ENCODE measurements at regions not wholly inside any gene's neighbourhood (a gene's known extent, or its start where the extent isn't known, plus 50 kb on each side); places are given as distances from the start of the nearest gene placed in this dataset.

DNA sequence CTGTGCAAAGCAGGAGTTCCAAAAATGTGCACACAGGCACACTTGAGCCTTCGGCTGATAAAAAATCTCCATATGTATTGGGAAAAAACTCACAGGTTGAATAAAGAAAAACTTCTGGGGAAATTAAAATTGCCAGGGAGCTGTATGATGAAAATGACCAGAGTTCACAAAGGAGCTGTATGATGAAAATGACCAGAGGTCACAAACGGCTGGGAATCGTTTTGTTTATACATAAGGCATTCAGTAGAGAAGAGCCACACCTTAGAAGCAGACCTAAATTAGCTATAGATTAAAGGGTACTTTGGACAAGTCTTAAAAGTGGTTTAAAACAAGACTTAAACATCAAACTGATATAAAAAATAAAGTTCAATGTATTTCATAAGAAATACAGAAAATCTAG lies 251.7 kb upstream of the TMEM132C start:
- TF ChIP-seq, protein P1, sequence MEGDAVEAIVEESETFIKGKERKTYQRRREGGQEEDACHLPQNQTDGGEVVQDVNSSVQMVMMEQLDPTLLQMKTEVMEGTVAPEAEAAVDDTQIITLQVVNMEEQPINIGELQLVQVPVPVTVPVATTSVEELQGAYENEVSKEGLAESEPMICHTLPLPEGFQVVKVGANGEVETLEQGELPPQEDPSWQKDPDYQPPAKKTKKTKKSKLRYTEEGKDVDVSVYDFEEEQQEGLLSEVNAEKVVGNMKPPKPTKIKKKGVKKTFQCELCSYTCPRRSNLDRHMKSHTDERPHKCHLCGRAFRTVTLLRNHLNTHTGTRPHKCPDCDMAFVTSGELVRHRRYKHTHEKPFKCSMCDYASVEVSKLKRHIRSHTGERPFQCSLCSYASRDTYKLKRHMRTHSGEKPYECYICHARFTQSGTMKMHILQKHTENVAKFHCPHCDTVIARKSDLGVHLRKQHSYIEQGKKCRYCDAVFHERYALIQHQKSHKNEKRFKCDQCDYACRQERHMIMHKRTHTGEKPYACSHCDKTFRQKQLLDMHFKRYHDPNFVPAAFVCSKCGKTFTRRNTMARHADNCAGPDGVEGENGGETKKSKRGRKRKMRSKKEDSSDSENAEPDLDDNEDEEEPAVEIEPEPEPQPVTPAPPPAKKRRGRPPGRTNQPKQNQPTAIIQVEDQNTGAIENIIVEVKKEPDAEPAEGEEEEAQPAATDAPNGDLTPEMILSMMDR (IDR thresholded peaks at IDR 0.05; ENCODE audit: insufficient read depth, low read length) = no peak
- DNase-seq (ENCODE audit: low read depth) = no peak
- H3K4me3 ChIP-seq (ENCODE audit: low read depth, low read length) = no peak overlapping the region

DNA sequence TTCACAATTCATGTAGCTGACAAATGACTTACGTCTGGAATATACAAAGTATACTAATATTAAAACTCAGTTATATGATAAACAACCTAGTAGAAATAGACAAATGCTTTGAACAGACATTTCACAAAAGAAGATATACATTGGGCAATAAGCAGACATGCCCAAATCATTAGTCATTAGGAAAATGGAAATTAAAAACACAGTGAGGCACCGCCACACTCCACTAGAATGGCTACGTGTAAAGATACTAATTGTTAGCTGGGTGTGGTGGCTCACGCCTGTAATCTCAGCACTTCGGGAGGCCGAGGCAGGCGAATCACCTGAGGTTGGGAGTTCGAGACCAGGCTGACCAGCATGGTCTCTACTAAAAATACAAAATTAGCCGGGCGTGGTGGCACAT lies 248.9 kb upstream of the TMEM132C start:
- no peak overlapping the region for H3K4me3 ChIP-seq (ENCODE audit: low read depth, low read length)
- TF ChIP-seq, protein P1 (IDR thresholded peaks at IDR 0.05; ENCODE audit: insufficient read depth, low read length) = no peak
- no peak for DNase-seq (ENCODE audit: low read depth)

DNA sequence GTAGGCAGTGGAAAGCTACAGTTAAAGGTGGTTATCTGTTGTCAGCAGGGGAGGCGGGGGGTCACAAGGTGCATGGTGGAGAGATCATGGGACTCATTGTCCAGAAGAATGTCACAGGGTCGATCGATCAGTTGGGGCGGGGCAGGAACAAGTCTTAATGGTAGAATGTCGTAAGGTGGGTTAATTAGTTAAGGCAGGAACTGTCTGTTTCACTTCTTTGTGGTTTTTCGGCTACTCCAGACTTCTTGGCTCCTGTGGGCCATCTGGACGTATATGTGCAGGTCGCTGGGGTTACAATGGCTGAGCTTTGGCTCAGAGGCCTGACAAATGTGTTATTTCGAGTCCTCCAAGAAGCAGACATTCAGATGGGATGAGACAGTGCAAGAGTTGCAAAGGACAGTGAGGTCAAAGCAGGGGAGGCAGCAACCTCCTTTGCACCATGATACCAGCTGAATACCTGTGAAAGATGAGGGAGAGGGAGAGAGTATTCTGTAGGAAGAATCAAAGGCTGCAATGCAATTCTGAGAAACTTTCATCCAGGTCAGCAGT lies 246.9 kb upstream of the TMEM132C start:
- TF ChIP-seq, protein P1 (IDR thresholded peaks at IDR 0.05; ENCODE audit: insufficient read depth, low read length) = no peak
- DNase-seq (ENCODE audit: low read depth) = no peak
- H3K4me3 ChIP-seq (ENCODE audit: low read depth, low read length) = no peak overlapping the region

DNA sequence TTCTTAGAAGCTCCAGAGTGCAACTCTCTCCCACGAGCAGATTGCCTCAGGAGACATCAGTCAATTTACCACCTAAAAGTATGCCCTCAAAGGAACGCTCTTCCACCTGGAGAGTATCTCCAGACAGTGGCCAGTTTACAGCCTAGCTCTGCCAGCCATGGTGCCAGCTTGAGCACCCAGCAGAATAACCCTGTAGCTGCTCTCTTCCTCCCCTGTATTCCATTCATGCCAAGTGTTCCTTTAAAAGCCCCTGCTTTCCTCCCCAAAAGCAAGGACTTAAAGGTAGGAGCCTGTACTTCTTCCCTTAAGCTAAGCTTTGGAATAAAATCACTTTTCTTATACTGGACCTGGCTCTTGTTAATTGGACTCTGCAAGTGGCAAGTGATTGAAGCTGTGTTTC lies 245.4 kb upstream of the TMEM132C start:
- TF ChIP-seq, protein P1 (IDR thresholded peaks at IDR 0.05; ENCODE audit: insufficient read depth, low read length) = no peak
- DNase-seq (ENCODE audit: low read depth) = no peak
- H3K4me3 ChIP-seq (ENCODE audit: low read depth, low read length) = no peak overlapping the region

DNA sequence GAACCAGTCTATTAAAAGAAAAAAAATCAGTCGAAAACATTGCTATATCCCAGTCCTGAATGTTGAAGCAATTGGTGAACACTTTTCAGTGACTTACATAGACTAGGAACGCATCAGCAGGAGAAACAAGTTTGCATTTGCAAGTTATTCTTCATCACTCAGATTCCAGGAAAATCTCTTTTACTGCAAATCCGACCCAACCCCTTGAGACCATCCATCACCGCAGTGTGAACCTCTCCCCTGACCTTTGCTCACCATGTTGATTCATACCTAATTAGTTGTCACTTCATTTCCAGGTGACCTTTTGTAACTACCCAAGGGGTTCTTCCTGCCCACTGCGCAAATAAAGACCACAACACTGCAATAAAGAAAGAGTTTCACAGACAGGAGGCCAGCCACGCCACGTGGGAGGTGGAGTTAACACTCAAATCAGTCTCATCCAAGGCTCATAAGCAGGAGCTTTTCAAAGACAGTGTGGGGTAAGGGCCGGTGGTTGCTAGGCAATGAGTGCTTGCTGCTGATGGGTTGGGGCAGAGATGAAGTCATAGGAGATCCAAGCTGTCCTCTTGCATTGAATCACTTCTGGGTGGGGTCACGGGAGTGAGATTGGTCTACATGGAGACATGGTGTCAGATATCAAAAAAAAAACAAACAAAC lies 241.3 kb upstream of the TMEM132C start:
- TF ChIP-seq, protein P1 (IDR thresholded peaks at IDR 0.05; ENCODE audit: insufficient read depth, low read length) = no peak
- DNase-seq (ENCODE audit: low read depth) = no peak
- no peak overlapping the region for H3K4me3 ChIP-seq (ENCODE audit: low read depth, low read length)

DNA sequence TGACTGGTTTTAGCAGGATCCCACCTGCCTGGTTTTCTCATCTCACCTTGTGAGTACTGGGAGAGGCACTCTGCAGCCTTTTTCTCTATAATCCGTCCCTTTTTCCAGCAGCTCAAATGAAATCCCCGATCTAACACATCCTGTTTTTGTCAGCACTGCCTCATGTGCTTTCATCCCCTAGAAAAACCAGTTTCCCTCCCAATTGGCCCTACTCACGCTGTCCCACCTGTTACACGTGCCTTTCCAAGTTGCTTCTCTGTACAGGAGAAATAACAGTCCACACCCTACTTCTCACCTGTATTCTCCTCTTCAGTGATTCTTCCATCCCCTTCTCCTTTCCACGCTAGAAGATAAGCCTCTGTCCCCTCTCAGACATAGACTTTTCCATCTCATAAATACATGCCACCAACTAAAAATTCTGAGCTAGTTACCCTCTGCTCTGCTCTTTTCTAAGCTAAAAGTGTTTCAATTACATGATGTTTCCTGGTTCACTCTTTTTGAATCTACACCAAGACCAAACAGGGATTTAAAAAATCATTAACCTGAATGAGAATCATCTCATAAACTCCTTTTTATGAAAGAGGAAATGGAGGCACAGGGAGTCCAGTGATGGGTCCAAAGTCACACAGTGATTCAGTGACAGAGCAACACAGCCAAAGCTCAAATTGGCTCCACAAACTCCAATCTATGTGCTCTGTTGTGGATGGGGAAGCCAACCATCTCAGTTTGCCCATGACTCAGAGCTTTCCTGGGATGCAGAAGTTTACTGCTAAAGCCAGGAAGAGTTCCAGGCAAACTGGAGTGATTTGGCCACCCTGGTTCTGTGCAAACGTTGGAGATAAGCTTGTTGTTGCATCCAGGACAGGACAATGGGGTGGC lies 240.0 kb upstream of the TMEM132C start:
- TF ChIP-seq, protein P1 (IDR thresholded peaks at IDR 0.05; ENCODE audit: insufficient read depth, low read length) = no peak
- no peak overlapping the region for H3K4me3 ChIP-seq (ENCODE audit: low read depth, low read length)
- DNase-seq (ENCODE audit: low read depth) = peak; percentile 41

Measured in fibroblast of the aortic adventitia (primary cell).